K562 (cell line): ENCODE measurements at regions not wholly inside any gene's neighbourhood (a gene's known extent, or its start where the extent isn't known, plus 50 kb on each side); places are given as distances from the start of the nearest gene placed in this dataset.

Experiments used
- ATAC-seq: fragments of 200-7000 bp; cut with Tn5 transposase; 3 replicates; pipeline ENCODE4 v1.9.1; 2020; ENCODE audit warnings: moderate library complexity
- BruUV-seq: library from RNA; stranded (reverse); fragments of 400-500 nt; replicated peaks from 2 replicates; lab custom pipeline; 2021; lab: Mats Ljungman, UMichigan
- CTCF ChIA-PET: fragments of 300-600 bp; formaldehyde crosslinking; extraction: SDS; loops from one replicate; lab custom pipeline; 2021; ENCODE audit warnings: low intra/inter-chr PET ratio; lab: Yijun Ruan, JAX
- POLR2A ChIA-PET: fragments of 300-600, 350-650 bp; sonication (Branson Sonifier 250); formaldehyde crosslinking; extraction: SDS; loops from one replicate; lab custom pipeline; 2021; ENCODE audit warnings: antibody characterized with exemption, inconsistent platforms; lab: Yijun Ruan, JAX
- DNase-seq, 4 experiments: peaks; one replicate each; pipeline versions ENCODE4 v3.0.0 to v3.0.0-alpha.2; 2011 to 2018; ENCODE audit warnings: low spot score in 3 of 4, mixed read lengths in 3 of 4; ENCODE audit errors: extremely low read depth in 1 of 4
- FAIRE-seq: peaks from 2 replicates; lab custom pipeline; 2011; peaks lifted over from hg19 to GRCh38; lab: Jason Lieb, UNC
- H2AFZ ChIP-seq: 2 replicates; pipeline ENCODE4 v1.6.0; 2011; ENCODE audit warnings: low read depth, low read length, control low read depth, inconsistent platforms
- H3K27ac ChIP-seq: fragments of 200-600 bp; 3 replicates; pipeline ENCODE4 v1.8.0; 2011; ENCODE audit warnings: low read depth, mild to moderate bottlenecking, control low read depth, inconsistent platforms, low read length, moderate library complexity, mixed read lengths; ENCODE audit errors: extremely low read depth
- H3K27me3 ChIP-seq, 2 experiments: fragments of 300-600 bp in 1 of 2; 2 replicates in 1 of 2; 3 replicates in 1 of 2; pipeline versions ENCODE4 v1.6.0 to v1.8.0; 2011; ENCODE audit warnings: inconsistent platforms in 2 of 2, low read length in 2 of 2, mild to moderate bottlenecking in 1 of 2, mixed read lengths in 1 of 2, moderate library complexity in 1 of 2; ENCODE audit not compliant: control insufficient read depth in 2 of 2, insufficient read depth in 2 of 2
- H3K36me3 ChIP-seq: fragments of 300-600 bp; 3 replicates; pipeline ENCODE4 v1.8.0; 2011; ENCODE audit warnings: mild to moderate bottlenecking, low read length, inconsistent platforms; ENCODE audit not compliant: control insufficient read depth, insufficient read depth
- H3K4me1 ChIP-seq, 2 experiments: fragments of 200-600 bp in 1 of 2; replicated peaks in 1 of 2; 2 replicates in 1 of 2; 3 replicates in 1 of 2; pipeline versions ENCODE4 v1.5.1 to v1.8.0; 2011; ENCODE audit warnings: inconsistent platforms in 2 of 2, low read length in 2 of 2, mild to moderate bottlenecking in 1 of 2, mixed read lengths in 1 of 2, moderate library complexity in 1 of 2; ENCODE audit not compliant: control insufficient read depth in 2 of 2, insufficient read depth in 2 of 2
- H3K4me2 ChIP-seq: 2 replicates; pipeline ENCODE4 v1.6.1; 2011; ENCODE audit warnings: low read length, control low read depth, inconsistent platforms, mixed read lengths; ENCODE audit not compliant: insufficient read depth
- H3K4me3 ChIP-seq: fragments of 200-600 bp; sonication (generic), shearing (Covaris generic); 2 replicates; pipeline ENCODE4 v1.5.1; 2016; ENCODE audit warnings: control low read depth, inconsistent platforms
- H3K79me2 ChIP-seq: fragments of 200-600 bp; 3 replicates; pipeline ENCODE4 v1.8.0; 2011; ENCODE audit warnings: low read length, inconsistent platforms; ENCODE audit not compliant: control insufficient read depth, insufficient read depth
- H3K9ac ChIP-seq, 2 experiments: 2 replicates each; pipeline versions ENCODE4 v1.6.0 to v1.6.1; 2011; ENCODE audit warnings: low read depth in 2 of 2, low read length in 2 of 2, control low read depth in 1 of 2, inconsistent platforms in 1 of 2, mild to moderate bottlenecking in 1 of 2, mixed read lengths in 1 of 2; ENCODE audit not compliant: insufficient read depth in 1 of 2
- H3K9me1 ChIP-seq: one replicate; pipeline ENCODE4 v1.6.0; 2011; ENCODE audit warnings: inconsistent platforms, mild to moderate bottlenecking, low read length, moderate library complexity; ENCODE audit not compliant: control insufficient read depth, insufficient read depth
- H3K9me3 ChIP-seq: replicated peaks from 2 replicates; pipeline ENCODE4 v1.5.1; 2011; ENCODE audit warnings: low read depth, low read length, inconsistent platforms; ENCODE audit not compliant: control insufficient read depth, insufficient read depth
- H4K20me1 ChIP-seq: replicated peaks from 2 replicates; pipeline ENCODE4 v1.6.1; 2011; ENCODE audit warnings: low read length, inconsistent platforms, mixed read lengths; ENCODE audit not compliant: control insufficient read depth, insufficient read depth
- RAD51 ChIP-seq: fragments of 450-650 bp; IDR thresholded peaks from 2 replicates; pipeline ENCODE4 v1.7.1; 2016; ENCODE audit warnings: low read depth, mild to moderate bottlenecking, borderline replicate concordance
- STAT6 ChIP-seq: sonication (generic); formaldehyde crosslinking; IDR thresholded peaks from 2 replicates; pipeline ENCODE4 v1.8.1; 2023; ENCODE audit warnings: mild to moderate bottlenecking, missing genetic modification reagents
- SUPT5H ChIP-seq: fragments of 450-650 bp; IDR thresholded peaks from 2 replicates; pipeline ENCODE4 v1.6.1; 2016
- TARDBP ChIP-seq: fragments of 450-650 bp; IDR thresholded peaks from 2 replicates; pipeline ENCODE4 v1.6.1; 2016
- USF1 ChIP-seq: sonication (generic); formaldehyde crosslinking; IDR thresholded peaks from 2 replicates; pipeline ENCODE4 v1.9.0; 2022; ENCODE audit warnings: mild to moderate bottlenecking, missing genetic modification reagents
- ZBED1 ChIP-seq: IDR thresholded peaks from 2 replicates; pipeline ENCODE4 v1.6.1; 2014
- ZNF699 ChIP-seq: fragments of 250-450 bp; sonication (Bioruptor Pico); IDR thresholded peaks from 2 replicates; pipeline ENCODE4 v1.8.0; 2021; ENCODE audit warnings: mild to moderate bottlenecking, moderate library complexity; ENCODE audit not compliant: insufficient replicate concordance
- WGBS: fragments of 100-300 bp; shearing (Covaris generic); methylation state at CpG from one replicate; pipeline ENCODE4 v1.1.6; 2016; ENCODE audit warnings: low coverage, mixed read lengths; ENCODE audit not compliant: insufficient coverage; ENCODE audit errors: missing lambda C conversion rate; 5-methylcytosine and 5-hydroxymethylcytosine counted together
- in situ Hi-C: fragments of 300-500 bp; cut with MboI; formaldehyde crosslinking; loops from 4 replicates; pipeline ENCODE4 v1.15.0; 2018; ENCODE audit warnings: inconsistent platforms, mixed read lengths
- intact Hi-C: fragments of 100-400 bp; cut with micrococcal nuclease; formaldehyde crosslinking; loops from 2 replicates; pipeline ENCODE4 v1.14.2; 2022
- TF ChIP-seq, protein P1 (sequence below): fragments of 450-650 bp; IDR thresholded peaks from one replicate; pipeline ENCODE4 v1.6.1; 2018; ENCODE audit warnings: mild to moderate bottlenecking, moderate library complexity; ENCODE audit not compliant: partially characterized antibody
- TF ChIP-seq, protein P2 (sequence below): fragments of 250-450 bp; sonication (Bioruptor Pico); IDR thresholded peaks from 2 replicates; pipeline ENCODE4 v1.8.0; 2022; ENCODE audit warnings: moderate library complexity, mild to moderate bottlenecking, inconsistent platforms
- TF ChIP-seq, protein P3 (sequence below): fragments of 150-350 bp; IDR thresholded peaks from 2 replicates; pipeline ENCODE4 v1.6.1; 2014; ENCODE audit warnings: low read depth, mild to moderate bottlenecking, low read length, borderline replicate concordance

- TF ChIP-seq RAD51 (no peak), TARDBP (no peak), ZNF699 (CRISPR knock-in tag) (no peak)
- TF ChIP-seq, all 486 proteins: peak for 0
Observed at GRCh38 chr11:43580735-43581369, 99.7 kb upstream of the HSD17B12 start (continued).

GRCh38 chr11:43581370-43582023 is 99.0 kb upstream of the HSD17B12 start:
- POLR2A ChIA-PET: no interaction called here
- intact Hi-C loops (no loop called here), in situ Hi-C loops (loop anchor here (10.0 kb wide), 1 partner anchor 223 kb away; no protein-coding TSS in a partner anchor)
- 18% methylated on average over 34 of the region's 39 CpGs for WGBS
- no peak for ATAC-seq
- Histone ChIP-seq H3K4me1 (peaks cover 0 to 20% of the 10 kb centered on the region in 2 experiments; a peak in 3 of 5 replicates), H3K27me3 (peaks cover 17 to 71% of the 10 kb centered on the region in 2 experiments), H2AFZ (no peak overlapping the region), H3K36me3 (no peaks in the 10 kb centered on the region), H3K4me2 (no peak overlapping the region), H3K27ac (no peak overlapping the region), H3K9me1 (no peaks in the 10 kb centered on the region), H3K9ac (no peak overlapping the region), H4K20me1 (0 out of 2 replicates have a peak, but pooled peaks cover 3% of the 10 kb centered on the region), H3K9me3 (no peaks in the 10 kb centered on the region), H3K79me2 (no peaks in the 10 kb centered on the region), H3K4me3 (no peak overlapping the region; the same call in 1 of the 2 replicates)
- no peak for DNase-seq
- CTCF ChIA-PET: no interaction called here
- no peak for FAIRE-seq
- no TSS peak for BruUV-seq
- TF ChIP-seq ZBED1 (no peak), USF1 (no peak), STAT6 (no peak), SUPT5H (no peak)
- TF ChIP-seq, protein P1, sequence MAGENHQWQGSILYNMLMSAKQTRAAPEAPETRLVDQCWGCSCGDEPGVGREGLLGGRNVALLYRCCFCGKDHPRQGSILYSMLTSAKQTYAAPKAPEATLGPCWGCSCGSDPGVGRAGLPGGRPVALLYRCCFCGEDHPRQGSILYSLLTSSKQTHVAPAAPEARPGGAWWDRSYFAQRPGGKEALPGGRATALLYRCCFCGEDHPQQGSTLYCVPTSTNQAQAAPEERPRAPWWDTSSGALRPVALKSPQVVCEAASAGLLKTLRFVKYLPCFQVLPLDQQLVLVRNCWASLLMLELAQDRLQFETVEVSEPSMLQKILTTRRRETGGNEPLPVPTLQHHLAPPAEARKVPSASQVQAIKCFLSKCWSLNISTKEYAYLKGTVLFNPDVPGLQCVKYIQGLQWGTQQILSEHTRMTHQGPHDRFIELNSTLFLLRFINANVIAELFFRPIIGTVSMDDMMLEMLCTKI: no peak
- TF ChIP-seq, protein P2, sequence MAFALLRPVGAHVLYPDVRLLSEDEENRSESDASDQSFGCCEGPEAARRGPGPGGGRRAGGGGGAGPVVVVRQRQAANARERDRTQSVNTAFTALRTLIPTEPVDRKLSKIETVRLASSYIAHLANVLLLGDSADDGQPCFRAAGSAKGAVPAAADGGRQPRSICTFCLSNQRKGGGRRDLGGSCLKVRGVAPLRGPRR: no peak
- TF ChIP-seq, protein P3, sequence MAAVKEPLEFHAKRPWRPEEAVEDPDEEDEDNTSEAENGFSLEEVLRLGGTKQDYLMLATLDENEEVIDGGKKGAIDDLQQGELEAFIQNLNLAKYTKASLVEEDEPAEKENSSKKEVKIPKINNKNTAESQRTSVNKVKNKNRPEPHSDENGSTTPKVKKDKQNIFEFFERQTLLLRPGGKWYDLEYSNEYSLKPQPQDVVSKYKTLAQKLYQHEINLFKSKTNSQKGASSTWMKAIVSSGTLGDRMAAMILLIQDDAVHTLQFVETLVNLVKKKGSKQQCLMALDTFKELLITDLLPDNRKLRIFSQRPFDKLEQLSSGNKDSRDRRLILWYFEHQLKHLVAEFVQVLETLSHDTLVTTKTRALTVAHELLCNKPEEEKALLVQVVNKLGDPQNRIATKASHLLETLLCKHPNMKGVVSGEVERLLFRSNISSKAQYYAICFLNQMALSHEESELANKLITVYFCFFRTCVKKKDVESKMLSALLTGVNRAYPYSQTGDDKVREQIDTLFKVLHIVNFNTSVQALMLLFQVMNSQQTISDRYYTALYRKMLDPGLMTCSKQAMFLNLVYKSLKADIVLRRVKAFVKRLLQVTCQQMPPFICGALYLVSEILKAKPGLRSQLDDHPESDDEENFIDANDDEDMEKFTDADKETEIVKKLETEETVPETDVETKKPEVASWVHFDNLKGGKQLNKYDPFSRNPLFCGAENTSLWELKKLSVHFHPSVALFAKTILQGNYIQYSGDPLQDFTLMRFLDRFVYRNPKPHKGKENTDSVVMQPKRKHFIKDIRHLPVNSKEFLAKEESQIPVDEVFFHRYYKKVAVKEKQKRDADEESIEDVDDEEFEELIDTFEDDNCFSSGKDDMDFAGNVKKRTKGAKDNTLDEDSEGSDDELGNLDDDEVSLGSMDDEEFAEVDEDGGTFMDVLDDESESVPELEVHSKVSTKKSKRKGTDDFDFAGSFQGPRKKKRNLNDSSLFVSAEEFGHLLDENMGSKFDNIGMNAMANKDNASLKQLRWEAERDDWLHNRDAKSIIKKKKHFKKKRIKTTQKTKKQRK: no peak
